Erythroblast (primary cell): ENCODE measurements at regions not wholly inside any gene's neighbourhood (a gene's known extent, or its start where the extent isn't known, plus 50 kb on each side); places are given as distances from the start of the nearest gene placed in this dataset.
"Not testable (repeated sequence)": the region's sequence is repeated elsewhere in the genome, so short reads cannot be mapped to it uniquely, and the experiment has no call there.

Source experiments
- GATA1 ChIP-seq: IDR thresholded peaks from 2 replicates; pipeline ENCODE4 v1.6.1; 2011; ENCODE audit warnings: low read depth, mild to moderate bottlenecking, control low read depth, low read length, moderate library complexity
- POLR2A ChIP-seq: IDR thresholded peaks from 2 replicates; pipeline ENCODE4 v1.6.1; 2011; ENCODE audit warnings: mild to moderate bottlenecking, low read length

GRCh38 chrX:42157923-42158322 lies 234.6 kb upstream of the CASK start:
- TF ChIP-seq POLR2A, GATA1: not testable (repeated sequence)
